HG03097 (cell line): ENCODE measurements at regions not wholly inside any gene's neighbourhood (a gene's known extent, or its start where the extent isn't known, plus 50 kb on each side); places are given as distances from the start of the nearest gene placed in this dataset.

Source experiments
- ATAC-seq: cut with Tn5 transposase; IDR thresholded peaks from one replicate; pipeline ENCODE4 v1.9.1; 2021; ENCODE audit not compliant: unreplicated experiment, low FRiP score

DNA sequence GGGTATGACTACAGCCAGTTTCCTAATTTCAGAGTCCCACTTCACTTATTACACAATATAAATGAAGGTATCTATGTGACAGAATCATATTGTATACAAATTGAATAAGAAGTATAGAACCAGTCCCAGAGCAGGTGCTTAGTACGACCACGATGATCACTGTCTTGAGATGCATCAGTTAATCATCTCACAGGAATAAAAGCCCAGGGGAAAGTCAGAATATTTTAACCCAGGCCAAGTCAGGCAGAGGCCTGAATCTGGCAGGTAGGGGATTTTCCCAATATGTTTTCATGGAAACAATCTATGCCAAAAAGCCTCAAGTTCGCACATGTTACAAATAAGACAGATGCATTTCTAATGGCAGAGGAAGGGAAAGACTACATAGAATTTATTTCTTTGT lies 758.4 kb downstream of the BCL11B start:
- no peak for ATAC-seq

GRCh38 chr14:98514016-98514415 lies 758.0 kb downstream of the BCL11B start:
- no peak for ATAC-seq

DNA sequence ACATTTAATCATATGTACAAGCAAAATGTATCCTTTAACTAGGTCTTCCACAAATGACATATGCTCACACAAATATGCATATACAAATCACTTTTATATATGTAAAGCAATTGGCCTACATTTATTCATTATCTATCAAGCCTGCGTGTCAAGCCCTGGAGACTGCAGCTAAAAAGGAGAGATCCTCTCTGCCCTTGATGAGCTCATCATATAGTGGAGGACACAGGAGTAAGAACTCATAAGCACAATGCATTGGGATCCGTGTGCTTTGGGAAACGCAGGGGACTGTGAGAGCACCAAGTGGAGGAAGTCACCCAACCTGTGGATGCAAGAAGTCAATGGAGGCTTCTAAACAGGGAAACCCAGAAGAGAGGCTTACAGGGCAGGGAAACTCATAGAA lies 735.7 kb downstream of the BCL11B start:
- no peak for ATAC-seq

GRCh38 chr14:98542316-98542715 lies 729.7 kb downstream of the BCL11B start:
- ATAC-seq: no peak

GRCh38 chr14:98543074-98543473 lies 728.9 kb downstream of the BCL11B start:
- ATAC-seq: no peak

DNA sequence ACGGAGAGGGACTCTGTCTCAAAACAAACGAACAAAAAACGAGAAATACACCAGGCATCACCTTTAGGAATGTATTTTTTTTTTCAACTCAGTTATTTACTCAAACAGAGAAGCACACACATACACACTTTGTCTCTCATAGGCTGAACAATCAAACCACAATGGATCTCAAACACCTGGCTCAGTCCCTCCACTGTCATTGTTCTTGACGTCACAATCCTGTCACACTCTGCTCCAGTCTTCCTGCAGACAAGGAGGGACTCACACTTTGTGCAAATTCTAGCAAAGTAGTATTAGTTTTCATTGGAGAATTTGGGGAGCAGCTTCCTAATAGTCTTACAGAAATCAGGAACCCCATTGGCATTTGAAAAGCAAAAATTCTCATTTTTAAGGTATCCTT lies 727.8 kb downstream of the BCL11B start:
- no peak for ATAC-seq

DNA sequence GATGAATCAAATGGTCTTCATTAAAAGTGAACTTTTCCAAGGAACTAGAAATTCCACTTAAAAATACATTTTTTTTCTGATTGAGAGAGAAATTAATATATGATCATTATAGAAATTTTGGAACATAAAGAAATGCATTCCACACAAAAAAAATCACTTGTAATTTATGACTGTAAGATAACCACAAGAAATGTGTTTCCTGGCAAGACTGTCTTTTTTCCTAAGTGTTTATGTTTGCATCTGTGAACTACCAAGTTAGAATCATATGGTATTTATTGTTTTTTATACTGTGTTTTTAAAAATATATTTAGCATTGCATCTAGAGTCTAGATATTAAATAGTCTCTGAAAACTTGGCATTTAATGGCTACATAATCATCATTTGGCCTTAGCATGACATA lies 726.8 kb downstream of the BCL11B start:
- ATAC-seq: no peak

- ATAC-seq: no peak
Measured at GRCh38 chr14:98548071-98548686, 723.8 kb downstream of the BCL11B start.

GRCh38 chr14:98551028-98551427 lies 721.0 kb downstream of the BCL11B start:
- ATAC-seq: no peak

GRCh38 chr14:98555440-98555839 lies 716.6 kb downstream of the BCL11B start:
- no peak for ATAC-seq

GRCh38 chr14:98564006-98564405 lies 708.0 kb downstream of the BCL11B start:
- no peak for ATAC-seq

DNA sequence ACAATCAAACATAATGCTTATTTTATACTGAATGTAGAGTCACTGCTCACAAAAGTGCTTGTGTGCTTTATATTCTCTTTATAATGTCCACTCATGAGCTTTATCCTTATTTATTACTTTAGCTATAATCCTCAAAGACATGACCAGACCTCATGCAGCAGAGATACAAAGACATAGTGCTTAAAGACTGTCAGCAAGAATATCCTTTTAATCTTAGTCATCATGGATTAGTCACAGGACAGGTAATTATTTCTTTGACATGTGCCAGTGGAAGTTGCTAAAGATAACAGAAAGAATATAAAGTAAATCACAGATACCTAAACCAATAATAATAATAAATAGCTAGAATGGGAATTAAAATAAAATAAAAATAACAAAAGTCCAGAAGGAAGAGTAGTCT lies 707.5 kb downstream of the BCL11B start:
- ATAC-seq: no peak

- ATAC-seq: no peak
Measured at GRCh38 chr14:98571104-98571503, 700.9 kb downstream of the BCL11B start.

GRCh38 chr14:98573082-98573481 lies 698.9 kb downstream of the BCL11B start:
- no peak for ATAC-seq

DNA sequence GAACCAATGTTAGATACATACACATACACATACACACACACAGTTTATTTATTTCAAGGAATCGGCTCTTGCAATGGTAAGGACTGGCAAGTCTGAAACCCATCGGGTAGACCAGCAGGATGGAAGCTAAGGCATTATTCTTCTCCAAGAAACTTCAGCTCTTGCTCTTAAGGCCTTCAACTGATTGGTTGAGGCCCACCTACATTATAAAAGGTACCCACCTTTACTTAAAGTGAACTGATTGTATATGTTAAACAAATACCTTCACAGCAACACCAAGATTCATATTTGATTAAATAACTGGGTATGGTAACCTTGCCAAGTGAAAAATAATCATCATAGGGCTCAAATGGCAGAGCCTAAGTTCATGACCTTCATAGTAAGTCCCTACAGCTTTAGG lies 695.5 kb downstream of the BCL11B start:
- ATAC-seq: no peak

- no peak for ATAC-seq
Measured at GRCh38 chr14:98578204-98578603, 693.8 kb downstream of the BCL11B start.

DNA sequence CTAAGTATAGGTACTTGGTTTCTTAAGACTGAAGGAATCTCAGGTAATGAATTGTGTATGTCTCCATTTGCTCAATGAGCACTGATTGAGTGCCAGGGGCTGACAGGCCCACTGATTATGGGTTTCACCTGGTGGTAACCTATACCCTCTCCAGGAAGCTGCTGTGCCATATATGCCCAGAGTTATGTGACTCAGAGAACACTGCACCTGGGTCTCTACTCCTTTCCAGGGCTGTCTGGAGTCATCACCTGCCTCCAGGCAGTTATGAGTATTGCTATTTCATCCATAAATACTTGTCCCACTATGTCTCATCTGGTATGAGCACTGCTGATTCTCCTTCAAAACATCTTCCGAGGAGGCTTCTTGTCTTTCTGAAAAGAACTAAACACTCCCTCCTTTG lies 692.9 kb downstream of the BCL11B start:
- ATAC-seq: no peak

GRCh38 chr14:98580131-98580678 lies 691.8 kb downstream of the BCL11B start:
- no peak for ATAC-seq

- no peak for ATAC-seq
Measured at GRCh38 chr14:98582276-98582675, 689.7 kb downstream of the BCL11B start.

DNA sequence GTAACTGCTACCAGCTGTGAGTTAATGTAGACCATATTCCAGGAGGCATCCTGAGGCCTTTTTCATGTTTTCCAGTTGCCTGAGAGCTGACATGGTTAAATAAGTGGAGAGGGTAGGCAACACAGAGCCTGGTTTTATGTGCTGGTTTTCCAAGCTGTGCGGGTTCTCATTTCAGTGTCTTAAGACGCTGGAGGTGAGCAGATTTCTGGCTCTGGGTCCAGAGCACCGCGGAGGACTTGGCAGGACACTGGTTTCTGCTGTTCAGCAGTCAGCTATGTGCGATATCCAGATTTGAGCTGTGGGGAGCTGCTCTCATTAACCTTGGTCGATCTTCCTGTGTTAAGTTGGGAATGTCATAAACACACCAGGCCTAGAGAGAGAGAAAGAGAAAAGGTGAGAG lies 680.8 kb downstream of the BCL11B start:
- ATAC-seq: no peak

DNA sequence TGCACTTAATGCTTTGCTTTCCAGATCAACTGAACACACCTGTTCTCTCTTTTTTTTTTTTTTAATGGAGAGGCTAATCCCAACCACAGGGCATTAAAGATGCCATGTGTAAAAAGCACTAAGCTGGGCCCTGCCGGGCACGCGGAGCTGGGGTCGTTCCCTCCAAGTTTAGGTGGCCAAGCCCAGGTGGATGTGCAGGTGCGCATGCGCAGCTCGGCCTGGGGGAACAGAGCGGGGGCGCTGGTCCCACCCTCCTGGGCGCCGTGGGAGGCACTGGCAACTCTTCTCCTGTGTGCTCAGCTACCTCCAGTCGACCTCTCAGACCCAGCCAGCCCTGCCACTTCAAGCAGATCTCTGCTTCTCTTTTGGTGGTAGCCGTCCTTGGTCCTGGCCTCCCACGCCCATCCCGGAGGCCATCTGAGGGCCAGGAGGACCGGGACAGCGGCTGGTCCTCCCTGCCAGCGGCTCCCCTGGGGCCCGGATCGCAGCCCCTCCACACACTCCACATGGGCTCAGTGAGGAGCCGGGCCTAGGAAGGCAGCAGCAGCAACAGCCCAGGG lies 679.3 kb downstream of the BCL11B start:
- no peak for ATAC-seq

DNA sequence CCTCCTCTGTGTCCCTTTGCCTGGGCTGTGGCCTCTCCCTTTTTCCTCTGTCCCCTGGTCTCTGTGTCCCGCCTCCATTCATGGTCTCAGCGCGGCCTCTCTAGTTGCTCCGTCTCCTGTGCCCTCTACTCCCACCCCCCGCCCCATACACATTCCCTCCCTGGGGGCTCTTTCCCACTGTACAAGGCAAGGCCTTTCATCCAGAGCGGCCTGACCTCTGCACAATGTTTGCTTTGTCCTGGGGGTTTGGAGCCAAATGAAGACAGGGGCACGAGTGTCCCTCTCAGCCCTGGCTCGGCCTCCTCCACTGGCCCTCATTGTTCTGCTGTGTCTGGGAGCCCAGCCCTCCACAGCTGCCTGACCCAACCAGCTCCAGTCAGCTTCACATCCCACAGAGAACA lies 678.6 kb downstream of the BCL11B start:
- no peak for ATAC-seq

- ATAC-seq: no peak
Measured at GRCh38 chr14:98594156-98594555, 677.8 kb downstream of the BCL11B start.
